Coronary artery (tissue), 2 donors: ENCODE measurements at regions not wholly inside any gene's neighbourhood (a gene's known extent, or its start where the extent isn't known, plus 50 kb on each side); places are given as distances from the start of the nearest gene placed in this dataset.
A peak's percentile ranks its signal among the peaks of the same experiment; 100 is the strongest.

ENCODE experiments used
- DNase-seq: peaks from one replicate; pipeline ENCODE4 v3.0.0-alpha.2; 2017; ENCODE audit warnings: low spot score
- H3K27ac ChIP-seq, 2 donors: fragments of 200-600 bp; sonication (generic); one replicate each; pipeline ENCODE4 v1.5.1; 2016 to 2019
- H3K4me3 ChIP-seq: fragments of 200-600 bp; sonication (generic); 2 replicates; pipeline ENCODE4 v1.5.1; 2016; ENCODE audit warnings: mild to moderate bottlenecking, moderate library complexity
- TF ChIP-seq, protein P1 (sequence below): fragments of 200-600 bp; sonication (generic); IDR thresholded peaks from one replicate; pipeline ENCODE4 v1.5.1; 2019; ENCODE audit warnings: antibody characterized with exemption

DNA sequence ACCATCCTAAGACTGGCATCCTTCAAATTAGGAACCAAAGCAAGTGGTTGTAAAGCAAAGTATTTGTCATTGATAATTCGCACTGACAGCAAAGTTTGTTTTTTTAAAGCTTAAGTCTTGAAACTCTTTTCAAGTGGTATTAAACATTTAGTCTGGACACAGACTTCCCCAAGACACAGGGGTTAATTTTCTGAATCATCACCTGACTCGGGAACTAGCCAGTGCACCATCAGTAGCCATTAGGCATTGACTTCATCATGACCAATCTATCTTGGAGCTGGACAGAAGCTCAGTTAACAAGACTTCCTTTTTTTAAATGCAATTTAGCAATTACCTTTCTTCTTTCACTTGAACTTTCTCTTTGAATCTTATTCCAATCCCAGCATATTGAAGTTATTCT is 210.6 kb downstream of the ZNF365 start:
- no peak for DNase-seq
- Histone ChIP-seq H3K4me3 (no peak overlapping the region), H3K27ac (peak overlapping the region in 1 of 2 donors; percentile 24)
- TF ChIP-seq, protein P1, sequence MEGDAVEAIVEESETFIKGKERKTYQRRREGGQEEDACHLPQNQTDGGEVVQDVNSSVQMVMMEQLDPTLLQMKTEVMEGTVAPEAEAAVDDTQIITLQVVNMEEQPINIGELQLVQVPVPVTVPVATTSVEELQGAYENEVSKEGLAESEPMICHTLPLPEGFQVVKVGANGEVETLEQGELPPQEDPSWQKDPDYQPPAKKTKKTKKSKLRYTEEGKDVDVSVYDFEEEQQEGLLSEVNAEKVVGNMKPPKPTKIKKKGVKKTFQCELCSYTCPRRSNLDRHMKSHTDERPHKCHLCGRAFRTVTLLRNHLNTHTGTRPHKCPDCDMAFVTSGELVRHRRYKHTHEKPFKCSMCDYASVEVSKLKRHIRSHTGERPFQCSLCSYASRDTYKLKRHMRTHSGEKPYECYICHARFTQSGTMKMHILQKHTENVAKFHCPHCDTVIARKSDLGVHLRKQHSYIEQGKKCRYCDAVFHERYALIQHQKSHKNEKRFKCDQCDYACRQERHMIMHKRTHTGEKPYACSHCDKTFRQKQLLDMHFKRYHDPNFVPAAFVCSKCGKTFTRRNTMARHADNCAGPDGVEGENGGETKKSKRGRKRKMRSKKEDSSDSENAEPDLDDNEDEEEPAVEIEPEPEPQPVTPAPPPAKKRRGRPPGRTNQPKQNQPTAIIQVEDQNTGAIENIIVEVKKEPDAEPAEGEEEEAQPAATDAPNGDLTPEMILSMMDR = no peak

DNA sequence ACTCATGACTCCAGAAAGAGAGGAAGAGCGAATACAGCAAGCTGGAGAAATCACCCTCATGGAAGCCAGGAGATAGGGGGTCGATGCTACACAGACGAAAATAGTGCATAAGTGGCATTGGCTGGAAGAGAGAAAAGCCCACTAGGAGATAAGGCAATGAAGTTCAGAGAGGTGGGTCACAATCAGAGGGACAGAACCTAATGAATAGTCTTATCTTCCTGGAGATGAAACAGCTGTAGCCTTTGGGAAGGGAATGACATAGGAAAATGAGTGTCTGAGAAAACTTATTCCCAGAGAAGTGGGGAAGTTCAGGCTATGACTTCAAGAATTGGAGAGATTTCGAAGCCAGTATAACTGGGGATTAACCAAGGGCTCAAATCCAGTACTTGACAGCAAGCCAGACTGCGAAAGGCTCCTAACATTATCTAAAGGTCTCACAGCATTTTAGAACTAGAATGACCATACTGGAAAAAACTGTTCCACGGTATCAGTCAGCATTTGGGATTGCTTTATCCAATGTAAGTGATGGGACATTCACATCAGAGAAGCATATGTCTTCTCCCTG is 211.1 kb downstream of the ZNF365 start:
- DNase-seq = no peak
- Histone ChIP-seq H3K4me3 (no peak overlapping the region), H3K27ac (peak overlapping the region in 1 of 2 donors; percentile 49)
- TF ChIP-seq, protein P1 = no peak

DNA sequence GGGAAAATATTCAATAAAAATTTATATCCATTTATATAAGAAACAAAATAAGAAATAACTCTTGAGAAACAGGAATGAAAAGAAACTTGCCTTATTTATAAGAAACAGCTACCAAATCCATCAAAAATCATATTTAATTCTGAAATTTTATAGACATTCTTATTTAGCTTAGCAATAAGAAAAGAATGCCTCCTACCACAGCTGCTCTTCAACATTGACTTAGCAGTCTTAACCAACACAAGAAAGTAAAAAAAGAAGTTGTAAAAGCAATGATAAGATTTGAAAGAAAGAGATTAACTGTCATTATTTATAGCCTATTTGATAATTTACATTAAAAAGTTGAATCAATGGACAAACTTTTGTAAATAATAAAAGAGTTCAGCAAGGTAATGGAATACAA is 212.8 kb downstream of the ZNF365 start:
- DNase-seq = no peak
- H3K4me3 ChIP-seq = no peak overlapping the region
- H3K27ac ChIP-seq = no peak overlapping the region
- TF ChIP-seq, protein P1 = no peak

DNA sequence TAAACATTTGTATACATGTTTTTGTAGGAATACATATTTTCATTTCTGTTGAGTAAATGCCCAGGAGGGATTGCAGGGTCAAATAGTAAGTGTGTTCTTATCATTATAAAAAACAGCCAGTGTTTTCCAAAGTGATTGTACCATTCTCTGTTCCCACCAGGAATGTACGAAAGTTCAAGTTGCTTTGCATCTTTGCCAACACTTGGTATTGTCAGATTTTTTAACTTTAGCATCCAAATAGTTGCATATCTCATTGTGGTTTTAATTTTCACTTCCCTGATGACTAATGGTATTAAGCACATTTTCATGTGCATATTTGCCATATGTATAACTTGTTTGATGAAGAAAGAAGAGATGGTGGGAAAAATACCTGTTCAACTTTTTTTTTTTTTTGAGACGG is 213.9 kb downstream of the ZNF365 start:
- DNase-seq = no peak
- TF ChIP-seq, protein P1 = no peak
- Histone ChIP-seq H3K27ac (no peak overlapping the region), H3K4me3 (no peak overlapping the region)

DNA sequence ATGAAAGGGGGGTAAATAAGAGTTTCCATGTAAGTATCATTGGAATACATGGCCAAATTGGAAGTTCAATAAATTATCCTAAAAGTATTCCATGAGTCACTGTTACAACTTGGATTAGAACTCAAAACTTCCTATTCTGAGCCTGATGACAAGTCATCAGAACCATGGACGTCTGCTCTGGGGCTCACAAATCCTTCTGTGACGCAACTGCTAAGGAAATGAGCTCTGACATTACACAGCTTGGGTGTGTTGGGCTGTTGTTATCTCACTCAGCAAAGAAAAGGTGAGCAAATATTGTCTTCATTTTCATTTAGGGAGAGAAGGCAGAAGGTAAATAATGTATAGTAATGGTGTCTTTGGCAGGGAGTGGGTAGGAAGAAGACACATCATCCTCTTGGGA is 214.8 kb upstream of the ADO start:
- no peak for DNase-seq
- H3K4me3 ChIP-seq = no peak overlapping the region
- H3K27ac ChIP-seq = no peak overlapping the region
- TF ChIP-seq, protein P1 = no peak

DNA sequence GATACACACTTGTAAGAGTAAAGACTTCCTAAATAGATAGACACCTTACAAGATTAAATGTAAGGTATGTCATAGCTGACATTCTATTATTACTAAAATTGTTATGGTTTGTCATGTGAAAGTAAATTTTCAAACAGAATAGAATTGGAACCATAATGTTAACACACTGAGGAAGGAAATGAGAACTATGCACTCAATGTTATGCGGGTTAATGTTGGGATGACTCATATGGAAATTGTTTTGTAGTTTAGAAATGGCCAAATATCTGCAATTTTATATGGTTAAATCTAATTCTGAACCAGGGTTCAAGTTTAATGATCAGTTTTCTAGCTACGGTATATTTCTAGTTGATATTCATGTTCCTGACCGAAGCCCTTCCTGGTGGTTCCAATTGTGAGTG is 214.2 kb upstream of the ADO start:
- H3K27ac ChIP-seq = no peak overlapping the region
- H3K4me3 ChIP-seq = no peak overlapping the region
- TF ChIP-seq, protein P1 = no peak

DNA sequence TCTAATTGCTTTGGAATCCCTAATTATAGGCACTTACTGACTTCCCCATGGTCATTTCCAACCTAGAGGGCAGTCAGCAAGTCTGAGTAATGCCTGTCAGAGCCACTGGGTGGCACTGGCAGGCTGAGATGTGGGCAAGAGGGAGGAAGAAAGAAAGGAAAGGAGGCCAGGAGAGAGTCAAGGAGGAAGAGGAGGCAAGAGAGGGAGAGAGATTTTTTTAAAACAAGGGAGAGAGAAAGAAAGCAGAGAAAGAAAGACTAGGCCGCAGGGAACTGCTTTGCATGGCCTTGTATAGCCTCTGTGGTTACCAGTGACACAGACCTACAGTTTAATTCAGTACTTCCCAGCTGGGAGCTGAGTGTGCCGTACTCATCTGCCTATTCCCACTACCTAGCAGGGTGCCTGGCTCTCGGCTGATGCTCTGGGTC is 210.4 kb upstream of the ADO start:
- Histone ChIP-seq H3K27ac (no peak overlapping the region), H3K4me3 (no peak overlapping the region)
- no peak for DNase-seq
- TF ChIP-seq, protein P1 = peak; percentile 69

More for the DNA sequence above, 214.2 kb upstream of the ADO start:
- DNase-seq = no peak
